ENCODE measurements at regions not wholly inside any gene's neighbourhood (a gene's known extent, or its start where the extent isn't known, plus 50 kb on each side); places are given as distances from the start of the nearest gene placed in this dataset.
A peak's percentile ranks its signal among the peaks of the same experiment; 100 is the strongest.
"Not testable (repeated sequence)": the region's sequence is repeated elsewhere in the genome, so short reads cannot be mapped to it uniquely, and the experiment has no call there.

DNA sequence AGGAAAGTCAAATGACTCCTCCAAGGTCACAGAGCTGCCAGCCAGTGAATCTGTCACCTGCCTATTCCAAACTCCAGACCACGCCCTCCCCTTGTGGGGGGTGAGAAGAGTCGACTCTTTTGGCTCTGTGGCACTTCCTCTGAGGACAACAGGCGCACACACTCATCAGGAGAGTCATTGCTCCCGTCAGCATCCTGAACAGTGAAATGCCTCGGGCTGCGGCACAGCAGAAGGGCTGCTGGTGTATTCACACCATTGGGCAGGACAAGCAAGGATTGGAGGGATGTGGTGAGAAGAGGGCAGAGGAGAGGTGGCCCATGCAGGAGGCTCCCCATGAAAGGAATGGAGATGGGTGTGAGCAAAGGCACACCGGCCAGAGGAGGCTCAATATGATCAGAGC lies 239.0 kb downstream of the TOMM20 start:
- Histone ChIP-seq H3K4me1 (peaks cover 8 to 25% (median 13%) of the 10 kb centered on the region in 4 donors), H3K36me3 (no peaks in the 10 kb centered on the region), H3K9me3 (no peaks in the 10 kb centered on the region), H3K4me3 (no peak overlapping the region), H3K27ac (no peak overlapping the region), H3K27me3 (no peaks in the 10 kb centered on the region)
- no peak for DNase-seq
- TF ChIP-seq POLR2A (IDR thresholded peaks at IDR 0.05) (no peak), EP300 (IDR thresholded peaks at IDR 0.05; ENCODE audit: low read depth) (no peak), POLR2AphosphoS5 (IDR thresholded peaks at IDR 0.05) (no peak)
- TF ChIP-seq, protein P1, sequence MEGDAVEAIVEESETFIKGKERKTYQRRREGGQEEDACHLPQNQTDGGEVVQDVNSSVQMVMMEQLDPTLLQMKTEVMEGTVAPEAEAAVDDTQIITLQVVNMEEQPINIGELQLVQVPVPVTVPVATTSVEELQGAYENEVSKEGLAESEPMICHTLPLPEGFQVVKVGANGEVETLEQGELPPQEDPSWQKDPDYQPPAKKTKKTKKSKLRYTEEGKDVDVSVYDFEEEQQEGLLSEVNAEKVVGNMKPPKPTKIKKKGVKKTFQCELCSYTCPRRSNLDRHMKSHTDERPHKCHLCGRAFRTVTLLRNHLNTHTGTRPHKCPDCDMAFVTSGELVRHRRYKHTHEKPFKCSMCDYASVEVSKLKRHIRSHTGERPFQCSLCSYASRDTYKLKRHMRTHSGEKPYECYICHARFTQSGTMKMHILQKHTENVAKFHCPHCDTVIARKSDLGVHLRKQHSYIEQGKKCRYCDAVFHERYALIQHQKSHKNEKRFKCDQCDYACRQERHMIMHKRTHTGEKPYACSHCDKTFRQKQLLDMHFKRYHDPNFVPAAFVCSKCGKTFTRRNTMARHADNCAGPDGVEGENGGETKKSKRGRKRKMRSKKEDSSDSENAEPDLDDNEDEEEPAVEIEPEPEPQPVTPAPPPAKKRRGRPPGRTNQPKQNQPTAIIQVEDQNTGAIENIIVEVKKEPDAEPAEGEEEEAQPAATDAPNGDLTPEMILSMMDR (IDR thresholded peaks at IDR 0.05) = no peak
- in situ Hi-C loops (cut with MboI; ENCODE audit: low pct_ligation_motif_present in 1 of 4, low pct_unique_long_range_greater_than_20kb in 1 of 4, low sequenced_read_pairs in 3 of 4) = no loop called here
- intact Hi-C loops (cut with DNase I; ENCODE audit: low total_unique reads) = no loop called here
- 87% methylated on average over 7 of the region's 7 CpGs; no CpG with 5 or more reads in 1 of the 2 donors for WGBS, 2 donors (ENCODE audit: low coverage in 1 of 2)

DNA sequence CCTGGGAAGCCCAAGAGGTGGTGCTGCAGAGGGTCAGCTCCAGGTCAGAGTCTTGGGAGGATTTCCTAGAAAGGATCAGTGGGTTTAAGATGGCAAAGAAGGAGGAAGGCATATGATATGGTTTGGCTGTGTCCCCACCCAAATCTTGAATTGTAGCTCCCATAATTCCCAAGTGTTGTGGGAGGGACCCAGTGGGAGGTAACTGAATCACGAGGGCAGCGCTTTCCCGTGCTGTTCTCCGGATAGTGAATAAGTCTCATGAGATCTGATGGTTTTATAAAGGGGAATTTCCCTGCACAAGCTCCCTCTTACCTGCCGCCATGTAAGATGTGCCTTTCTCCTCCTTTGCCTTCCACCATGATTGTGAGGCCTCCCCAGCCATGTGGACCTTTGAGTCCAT lies 240.4 kb downstream of the TOMM20 start:
- in situ Hi-C loops (cut with MboI; ENCODE audit: low pct_ligation_motif_present in 1 of 4, low pct_unique_long_range_greater_than_20kb in 1 of 4, low sequenced_read_pairs in 3 of 4); H3K27ac ChIP-seq; DNase-seq; H3K4me3 ChIP-seq; H3K9me3 ChIP-seq; intact Hi-C loops (cut with DNase I; ENCODE audit: low total_unique reads); H3K36me3 ChIP-seq; H3K27me3 ChIP-seq: not testable (repeated sequence)
- 98% methylated on average over 5 of the region's 5 CpGs; no CpG with 5 or more reads in 1 of the 2 donors for WGBS, 2 donors (ENCODE audit: low coverage in 1 of 2)
- peaks cover 8 to 18% (median 11%) of the 10 kb centered on the region in 4 donors for H3K4me1 ChIP-seq

GRCh38 chr1:234887016-234887900 lies 241.4 kb downstream of the TOMM20 start:
- Histone ChIP-seq H3K27ac (peak overlapping the region; percentile 44 to 57 (median 52)), H3K4me1 (peaks cover 8 to 18% (median 11%) of the 10 kb centered on the region in 4 donors), H3K9me3 (no peaks in the 10 kb centered on the region), H3K27me3 (no peaks in the 10 kb centered on the region), H3K36me3 (no peaks in the 10 kb centered on the region), H3K4me3 (no peak overlapping the region)
- TF ChIP-seq POLR2AphosphoS5 (IDR thresholded peaks at IDR 0.05) = peak; percentile 61 to 73 (median 63)
- no peak for TF ChIP-seq POLR2A (IDR thresholded peaks at IDR 0.05)
- TF ChIP-seq EP300 (IDR thresholded peaks at IDR 0.05; ENCODE audit: low read depth) = peak; percentile 76
- TF ChIP-seq, protein P1 (IDR thresholded peaks at IDR 0.05) = no peak
- 48 to 80% methylated on average over 7 to 13 of the region's 13 CpGs for WGBS, 2 donors (ENCODE audit: low coverage in 1 of 2)
- in situ Hi-C loops (cut with MboI; ENCODE audit: low pct_ligation_motif_present in 1 of 4, low pct_unique_long_range_greater_than_20kb in 1 of 4, low sequenced_read_pairs in 3 of 4) (no loop called here), intact Hi-C loops (cut with DNase I; ENCODE audit: low total_unique reads) (no loop called here)
- DNase-seq = no peak

DNA sequence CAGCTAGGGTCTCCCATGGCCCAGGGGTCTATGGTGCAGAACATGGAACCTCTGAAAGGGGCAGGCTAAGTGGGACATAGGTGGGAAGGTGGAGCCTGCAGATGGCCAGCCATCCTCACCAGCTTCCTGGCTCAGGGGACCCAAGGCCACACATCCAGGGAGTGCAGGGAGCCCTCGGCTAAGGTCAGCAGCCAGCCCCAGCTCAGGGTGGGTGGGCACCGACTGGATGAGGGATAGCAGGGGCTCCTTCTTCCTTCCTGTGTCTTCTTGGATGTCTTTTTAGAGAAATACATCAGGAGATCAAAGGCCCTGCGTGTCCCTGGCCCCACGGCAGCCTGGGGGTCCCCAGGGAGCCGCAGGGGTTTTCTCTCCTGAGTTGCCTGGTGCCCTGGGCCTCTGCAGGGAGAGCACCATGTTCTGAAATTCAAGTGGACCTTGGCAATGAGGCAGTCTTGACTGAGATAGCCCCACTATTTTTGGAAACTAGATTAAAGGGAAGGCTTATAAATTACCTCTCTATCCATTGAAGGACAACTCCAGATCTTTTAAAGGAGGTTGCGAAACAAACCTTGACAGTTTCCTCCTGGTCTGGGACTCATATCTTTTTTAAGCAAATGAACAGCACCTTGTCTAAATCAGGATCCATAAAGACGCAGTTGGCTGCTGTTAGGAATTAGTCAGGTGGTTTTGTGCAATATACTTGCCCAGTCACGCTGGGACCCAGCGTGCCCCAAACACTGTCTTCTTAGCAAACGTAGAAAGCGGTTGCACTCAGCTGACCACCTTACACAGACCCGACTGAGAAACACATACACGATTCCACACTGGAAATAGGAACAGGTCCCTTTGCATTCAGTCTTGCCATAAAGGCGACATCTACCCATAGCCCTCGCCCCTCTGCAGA lies 242.3 kb downstream of the TOMM20 start:
- WGBS, 2 donors (ENCODE audit: low coverage in 1 of 2) = 49 to 71% methylated on average over 4 to 15 of the region's 15 CpGs
- H3K4me3 ChIP-seq = no peak overlapping the region
- no peak for DNase-seq
- no peaks in the 10 kb centered on the region for H3K9me3 ChIP-seq
- TF ChIP-seq POLR2A (IDR thresholded peaks at IDR 0.05) = no peak
- TF ChIP-seq POLR2AphosphoS5 (IDR thresholded peaks at IDR 0.05) = peak in 2 of 3 donors; percentile 35 to 37
- H3K27me3 ChIP-seq = no peaks in the 10 kb centered on the region
- no peaks in the 10 kb centered on the region for H3K36me3 ChIP-seq
- H3K27ac ChIP-seq = peak overlapping the region; percentile 44 to 57 (median 52)
- intact Hi-C loops (cut with DNase I; ENCODE audit: low total_unique reads) (no loop called here), in situ Hi-C loops (cut with MboI; ENCODE audit: low pct_ligation_motif_present in 1 of 4, low pct_unique_long_range_greater_than_20kb in 1 of 4, low sequenced_read_pairs in 3 of 4) (no loop called here)
- peaks cover 8 to 18% (median 11%) of the 10 kb centered on the region in 4 donors for H3K4me1 ChIP-seq

DNA sequence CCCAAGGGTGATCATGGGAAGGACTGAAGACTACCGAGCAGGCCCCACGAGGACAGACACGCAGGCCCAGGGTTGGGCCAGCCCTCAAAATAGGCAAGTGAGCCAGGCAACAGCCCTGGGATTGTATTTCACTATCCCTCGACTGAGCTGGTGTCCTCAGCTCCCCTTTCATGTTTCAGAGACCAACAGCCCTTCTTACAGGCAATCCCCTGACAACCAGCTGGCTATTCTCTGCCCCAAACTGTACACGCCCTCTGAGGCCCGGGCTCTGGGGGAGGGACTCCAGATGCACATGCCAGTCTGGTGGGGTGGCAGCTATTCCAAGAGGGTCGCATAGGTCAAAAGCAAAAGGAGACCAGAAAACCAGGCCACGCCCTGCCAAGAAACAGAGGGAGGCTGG lies 243.0 kb downstream of the TOMM20 start:
- intact Hi-C loops (cut with DNase I; ENCODE audit: low total_unique reads) (no loop called here), in situ Hi-C loops (cut with MboI; ENCODE audit: low pct_ligation_motif_present in 1 of 4, low pct_unique_long_range_greater_than_20kb in 1 of 4, low sequenced_read_pairs in 3 of 4) (no loop called here)
- Histone ChIP-seq H3K9me3 (no peaks in the 10 kb centered on the region), H3K27me3 (no peaks in the 10 kb centered on the region), H3K36me3 (no peaks in the 10 kb centered on the region), H3K4me3 (no peak overlapping the region), H3K4me1 (peaks cover 8 to 18% (median 11%) of the 10 kb centered on the region in 4 donors), H3K27ac (peak overlapping the region; percentile 44 to 57 (median 52))
- no peak for TF ChIP-seq EP300 (IDR thresholded peaks at IDR 0.05; ENCODE audit: low read depth)
- TF ChIP-seq POLR2AphosphoS5 (IDR thresholded peaks at IDR 0.05) = peak in 1 of 3 donors; percentile 11
- no peak for TF ChIP-seq POLR2A (IDR thresholded peaks at IDR 0.05)
- TF ChIP-seq, protein P1 (IDR thresholded peaks at IDR 0.05) = no peak
- 71% methylated on average over 8 of the region's 8 CpGs; no CpG with 5 or more reads in 1 of the 2 donors for WGBS, 2 donors (ENCODE audit: low coverage in 1 of 2)
- no peak for DNase-seq

All from transverse colon (tissue), 4 donors.